GM18873 (cell line): ENCODE measurements at regions not wholly inside any gene's neighbourhood (a gene's known extent, or its start where the extent isn't known, plus 50 kb on each side); places are given as distances from the start of the nearest gene placed in this dataset.

Source experiments
- ATAC-seq: cut with Tn5 transposase; IDR thresholded peaks from one replicate; pipeline ENCODE4 v1.9.1; 2021; ENCODE audit warnings: mild to moderate bottlenecking, moderate library complexity, moderate number of reproducible peaks; ENCODE audit not compliant: unreplicated experiment, low FRiP score

DNA sequence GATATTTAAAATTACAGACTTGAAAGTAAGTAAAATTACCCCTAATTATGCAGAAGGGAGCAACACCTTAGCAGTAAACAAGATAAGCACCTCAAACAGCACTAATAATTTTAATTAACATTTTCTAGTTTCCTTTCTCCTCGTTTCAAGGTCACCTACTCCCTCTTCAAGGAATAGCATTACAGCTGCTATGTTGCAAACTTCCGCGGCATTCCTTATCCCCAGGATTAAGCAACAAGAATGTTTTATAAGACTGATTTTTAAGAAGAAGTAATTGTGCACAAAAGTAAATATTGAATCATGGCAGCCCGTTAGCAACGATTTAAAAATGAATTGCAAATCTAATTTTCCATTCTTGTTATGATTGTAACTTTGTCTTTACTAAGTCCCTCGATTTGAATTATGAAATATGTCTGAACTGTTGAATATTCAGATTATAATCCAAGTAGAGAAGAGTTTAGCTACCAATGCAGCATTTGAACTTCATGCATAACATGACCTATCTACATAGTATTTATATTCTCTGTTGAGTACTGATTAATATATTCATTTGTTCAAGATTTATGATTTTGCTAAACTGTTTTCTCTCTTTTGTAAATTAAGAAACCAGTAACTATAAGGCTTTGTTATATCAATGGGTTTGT lies 593.5 kb upstream of the MGMT start:
- no peak for ATAC-seq

DNA sequence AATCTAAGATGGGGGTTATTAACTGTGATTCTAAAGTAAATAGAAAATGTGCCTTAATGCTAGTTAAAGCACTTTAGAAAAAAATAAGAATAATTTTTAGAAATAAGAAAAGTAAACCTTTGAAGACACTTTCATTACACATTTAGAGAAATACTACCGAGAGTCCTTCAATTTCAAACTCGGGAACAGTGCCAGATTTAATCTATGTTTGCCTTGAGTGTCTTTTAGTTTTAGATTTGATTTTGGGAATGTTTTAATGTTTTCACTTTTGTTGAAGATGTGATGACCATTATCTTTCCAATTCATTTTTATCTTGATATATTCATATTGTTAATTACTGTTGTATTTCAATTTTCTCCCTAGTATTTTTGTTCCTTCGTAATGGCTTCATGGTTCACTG lies 592.7 kb upstream of the MGMT start:
- ATAC-seq, result no peak

DNA sequence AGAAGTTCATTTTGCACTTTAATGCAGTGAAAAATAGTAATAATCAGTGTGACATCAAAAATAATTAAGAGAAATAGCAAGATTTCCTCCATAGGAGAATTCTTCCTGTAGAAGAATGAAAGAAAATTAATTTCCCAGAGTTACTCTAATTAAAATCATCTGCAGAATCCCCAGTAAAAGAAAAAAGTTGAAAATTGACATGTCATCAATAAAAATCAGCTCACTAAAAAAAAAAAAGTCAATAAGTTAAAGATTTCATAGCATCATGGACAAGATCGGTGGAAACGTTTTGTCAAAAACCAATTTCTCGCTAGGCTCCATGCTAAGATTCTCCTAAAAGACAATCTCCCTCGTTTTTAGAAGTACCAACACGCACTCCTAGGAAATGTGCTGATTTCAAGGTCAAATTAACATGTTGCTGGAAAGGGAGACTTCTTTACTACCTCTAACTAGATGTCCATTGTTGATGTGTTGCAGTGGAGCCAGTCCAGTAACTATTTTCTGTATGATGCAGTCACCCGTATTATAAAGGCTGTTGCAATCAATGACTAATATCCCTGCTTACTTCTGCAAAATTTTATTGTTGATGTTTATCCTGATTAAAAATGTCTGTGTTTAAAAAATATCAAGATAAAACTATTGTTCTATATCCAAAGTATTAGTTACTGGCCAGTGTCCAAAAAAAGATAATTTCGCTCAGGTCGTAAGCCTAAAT lies 591.9 kb upstream of the MGMT start:
- no peak for ATAC-seq

DNA sequence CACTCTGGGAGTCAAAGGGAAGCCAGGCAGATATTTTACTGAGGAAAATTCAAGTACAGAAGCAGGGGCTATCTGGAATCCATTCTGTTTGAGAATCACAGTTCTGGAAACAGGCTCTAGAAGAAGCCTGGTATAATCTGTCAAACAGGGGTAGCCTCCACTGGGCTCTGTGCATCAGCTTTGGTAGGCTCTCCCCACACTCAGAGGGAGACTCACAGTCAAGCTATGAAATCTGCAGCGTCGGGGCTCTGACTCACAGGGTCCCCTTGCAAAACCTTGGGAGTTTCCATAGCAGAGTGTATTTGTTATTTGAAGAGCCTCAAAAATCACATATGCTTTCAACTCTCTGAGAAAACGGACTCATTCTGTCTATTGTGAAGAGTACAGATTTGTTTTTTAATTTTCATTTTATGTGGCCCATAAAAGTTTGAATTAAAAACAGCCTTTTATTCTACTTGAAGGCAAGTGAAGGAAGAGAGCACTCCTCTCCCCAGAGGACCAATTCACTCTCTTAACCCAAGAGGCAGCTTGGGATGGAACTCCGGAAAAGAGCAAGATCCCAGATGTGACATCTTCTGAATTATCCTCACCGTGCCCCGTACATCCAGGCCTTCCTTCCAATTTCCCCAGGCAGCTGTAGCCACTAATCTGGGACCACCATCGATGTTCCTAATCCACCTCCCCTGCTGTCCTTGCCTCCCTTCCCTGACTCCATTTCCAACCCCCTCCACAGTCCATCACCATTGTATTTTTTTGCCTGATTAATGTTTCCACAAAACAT lies 590.9 kb upstream of the MGMT start:
- no peak for ATAC-seq

DNA sequence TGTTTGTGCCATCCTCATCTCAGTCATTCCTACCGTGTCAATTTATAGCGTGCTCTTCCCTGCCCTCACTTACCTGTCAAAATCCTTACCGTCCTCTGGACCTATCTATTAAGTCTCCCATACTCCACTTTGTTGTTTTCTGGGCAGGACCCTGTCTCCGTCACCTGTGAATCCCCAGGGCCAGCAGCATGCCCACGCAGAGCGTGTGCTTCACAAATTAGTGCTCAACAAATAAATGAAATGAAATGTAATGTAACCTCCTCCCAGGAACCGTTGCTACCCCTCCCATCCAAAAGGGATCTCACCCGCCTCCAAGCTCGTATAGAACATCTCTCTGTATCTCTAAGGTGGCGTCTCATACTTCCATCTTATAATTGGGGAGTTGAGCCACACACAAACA lies 589.9 kb upstream of the MGMT start:
- ATAC-seq, result no peak

DNA sequence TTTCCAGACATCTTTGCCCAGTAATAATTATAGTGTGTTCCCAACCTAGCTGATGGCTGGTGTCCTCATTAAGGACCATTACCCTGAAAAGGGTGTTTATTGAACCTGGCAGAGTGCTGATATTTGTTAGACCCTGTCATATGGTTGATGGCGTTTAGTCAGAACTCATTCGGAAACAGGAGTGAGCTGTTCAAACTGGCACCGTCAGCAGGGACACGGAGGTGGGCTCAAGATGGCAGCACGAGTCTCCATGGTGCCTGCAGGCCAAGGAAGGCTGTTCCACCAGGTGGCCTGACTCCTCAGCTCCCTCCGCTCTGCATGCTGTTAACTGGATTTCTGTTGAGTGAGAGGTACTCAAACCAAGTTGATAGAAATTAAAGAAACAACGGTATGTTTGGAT lies 589.1 kb upstream of the MGMT start:
- no peak for ATAC-seq

DNA sequence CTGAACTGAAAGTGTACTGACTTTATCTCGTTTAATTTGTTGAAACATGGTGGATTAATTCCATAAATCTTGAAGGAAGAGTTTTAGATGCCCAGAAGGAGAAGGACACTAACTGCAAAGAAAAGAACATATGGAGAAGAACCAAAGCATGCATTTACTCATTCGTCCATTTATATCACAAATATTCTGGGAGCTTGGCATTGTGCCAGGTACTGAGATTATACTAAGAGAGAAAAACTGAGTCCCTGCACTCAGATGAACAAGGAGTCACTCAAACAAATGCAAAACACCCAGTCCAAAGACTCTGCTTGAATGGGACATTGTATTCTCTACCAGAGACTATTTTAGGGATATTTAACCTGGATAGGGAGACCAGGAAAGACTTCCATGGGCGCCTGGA lies 588.0 kb upstream of the MGMT start:
- ATAC-seq, result no peak

DNA sequence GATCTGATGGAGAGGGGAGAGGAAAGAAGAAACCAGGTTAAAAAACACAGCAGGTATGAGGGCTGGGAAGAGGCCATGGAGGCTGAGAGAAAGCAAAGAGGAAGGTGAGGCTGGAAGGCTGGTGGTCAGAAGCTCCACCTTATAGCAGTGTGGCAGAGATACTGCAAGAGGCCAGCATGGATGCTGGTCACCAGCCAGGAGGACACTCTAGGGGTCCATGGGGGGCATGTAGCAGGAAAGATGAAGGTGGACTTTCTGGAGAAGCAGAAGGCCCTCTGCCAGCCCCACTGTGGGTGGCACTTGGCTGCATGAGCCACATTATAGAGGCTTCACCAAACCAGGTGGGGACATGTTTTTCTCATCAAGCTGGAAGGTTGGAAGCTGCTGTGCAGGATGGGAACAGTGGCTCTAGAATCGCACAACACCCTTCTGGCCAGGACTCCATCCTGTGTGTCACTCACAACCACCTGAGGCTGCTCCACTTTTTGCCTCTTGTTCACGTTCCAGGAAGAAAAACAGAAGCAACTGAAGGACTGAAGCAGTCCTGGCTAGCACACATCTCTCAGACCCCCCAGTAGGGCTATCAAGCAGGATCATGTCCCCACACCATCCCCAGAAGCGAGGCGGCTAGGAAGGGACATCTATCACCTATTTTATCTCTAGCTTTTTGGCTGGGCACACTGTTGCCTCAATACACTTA lies 587.5 kb upstream of the MGMT start:
- ATAC-seq, result no peak

DNA sequence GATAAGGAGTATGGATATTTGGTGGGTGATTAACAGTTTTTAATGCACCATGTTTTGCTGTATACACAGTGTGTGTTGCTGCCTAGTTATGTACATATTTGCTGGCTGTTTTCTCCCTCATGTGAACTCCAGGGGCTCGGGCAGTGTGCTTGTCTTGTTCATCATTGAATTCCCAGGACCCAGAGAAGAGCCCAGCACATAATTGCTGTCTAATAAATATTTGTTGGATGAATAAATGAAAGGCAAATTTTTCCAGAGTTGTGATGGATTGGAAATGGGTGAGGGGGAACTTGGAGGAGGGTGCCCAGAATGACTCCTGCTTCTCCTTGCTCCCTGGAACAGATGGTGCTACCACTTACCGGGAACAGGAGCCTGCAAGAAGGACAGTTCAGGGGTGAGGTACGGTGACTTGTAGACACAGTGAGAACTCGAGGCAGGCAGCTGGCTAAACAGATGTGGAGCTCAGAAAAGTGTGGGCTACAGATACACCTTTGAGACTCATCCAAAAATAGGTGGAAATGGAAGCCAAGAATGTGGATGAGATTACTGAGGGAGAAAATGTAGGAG lies 586.8 kb upstream of the MGMT start:
- ATAC-seq, result no peak

DNA sequence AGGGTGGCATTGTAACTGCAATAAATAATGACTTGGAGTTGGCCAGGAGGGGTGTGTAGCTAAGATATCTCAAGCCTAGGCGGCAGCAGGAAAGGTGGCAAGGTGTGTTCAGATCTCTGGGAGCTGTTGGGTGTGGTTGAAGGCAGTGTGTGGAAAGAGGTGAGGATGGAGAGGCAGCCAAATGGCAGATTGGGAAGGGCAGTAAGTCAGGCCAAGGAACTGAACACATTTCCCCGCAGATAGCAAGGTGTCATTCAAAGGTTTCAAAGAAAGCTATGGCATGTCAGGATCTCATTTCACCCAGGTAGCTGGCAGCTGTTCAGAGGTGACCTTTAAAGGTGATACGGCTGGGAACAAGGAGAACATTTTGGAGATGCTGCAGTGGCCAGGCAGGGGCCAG lies 586.0 kb upstream of the MGMT start:
- no peak for ATAC-seq

DNA sequence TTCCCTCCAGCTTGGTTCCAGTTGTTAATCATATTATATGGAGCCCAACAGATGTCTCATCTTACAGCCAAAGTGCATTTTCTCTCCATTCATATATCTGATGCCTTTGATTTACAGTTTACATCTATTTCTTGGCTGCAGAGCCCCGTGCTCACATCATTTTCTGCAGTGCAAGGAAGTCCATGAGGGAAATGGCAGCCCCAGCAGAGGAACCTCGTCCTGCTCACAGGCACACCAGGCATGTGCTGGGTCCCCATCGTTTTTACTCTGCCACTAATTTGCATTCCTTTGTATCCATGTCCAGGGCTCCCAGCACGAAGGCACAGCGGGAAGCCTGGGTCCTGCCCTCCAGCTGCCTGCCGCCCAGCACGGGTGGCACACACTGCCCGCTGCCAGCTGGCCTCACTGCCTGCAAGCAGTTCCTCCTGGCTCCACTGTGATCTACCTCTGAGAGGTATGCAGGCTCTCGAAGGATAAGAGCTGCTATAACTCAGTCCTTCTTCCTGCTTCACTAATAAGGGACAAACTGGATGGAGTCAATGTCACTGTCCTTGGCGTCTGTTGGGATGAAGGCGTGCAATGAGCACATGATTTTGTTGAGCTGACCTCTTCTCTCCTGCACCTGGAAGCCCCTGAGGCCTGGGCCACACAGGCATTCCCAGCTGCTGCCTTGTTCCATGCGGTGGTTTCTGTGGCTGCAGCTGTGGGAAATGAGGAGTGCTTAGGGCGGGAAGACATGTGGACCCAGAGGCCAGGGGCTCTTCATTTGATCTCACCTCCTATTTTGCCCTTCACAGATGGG lies 583.6 kb upstream of the MGMT start:
- no peak for ATAC-seq

DNA sequence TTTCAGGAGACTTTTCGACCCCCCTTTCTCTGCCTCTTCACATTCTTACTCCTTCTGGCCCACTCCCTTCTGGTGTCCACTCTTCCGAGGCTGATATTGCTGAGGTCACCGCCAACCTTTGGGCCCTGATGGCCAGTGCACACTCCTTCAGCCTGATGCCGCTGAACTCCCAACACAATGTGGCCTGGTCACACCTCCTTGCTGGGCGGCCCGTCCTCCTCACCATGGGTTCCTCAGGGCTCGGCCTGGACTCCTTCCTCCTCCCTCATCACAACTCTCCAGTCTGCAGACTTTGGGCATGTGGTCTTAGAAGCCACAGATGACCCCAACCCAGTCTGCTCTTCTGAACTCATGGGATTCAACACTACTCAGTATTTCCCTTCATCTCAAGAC lies 583.0 kb upstream of the MGMT start:
- ATAC-seq, result no peak

DNA sequence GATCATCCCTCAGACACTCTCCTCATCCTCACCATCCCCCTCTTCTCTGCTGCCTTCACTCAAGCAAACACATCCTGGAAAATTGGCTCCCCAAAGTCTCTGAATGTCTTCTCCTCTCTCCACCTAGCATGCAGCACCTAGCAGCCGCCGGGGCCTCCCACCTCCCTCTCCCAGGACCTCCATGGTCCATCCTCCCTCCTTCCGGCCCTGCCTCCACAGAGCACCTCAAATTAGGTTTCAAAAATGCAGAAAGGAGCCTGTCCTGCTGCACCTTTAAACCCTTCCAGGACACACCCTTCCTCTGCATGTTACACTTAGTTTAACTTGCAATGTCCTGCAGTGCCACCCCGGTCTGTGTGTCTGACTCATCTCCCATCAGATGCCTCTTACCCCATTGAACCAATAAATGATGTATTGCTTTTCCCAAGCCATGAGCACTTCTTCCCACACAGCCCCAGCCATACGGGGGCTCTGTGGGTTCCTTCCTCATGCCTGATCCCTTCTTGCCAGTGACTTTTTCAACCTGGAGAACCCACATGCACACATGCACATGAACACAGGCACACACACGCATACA lies 582.5 kb upstream of the MGMT start:
- no peak for ATAC-seq

DNA sequence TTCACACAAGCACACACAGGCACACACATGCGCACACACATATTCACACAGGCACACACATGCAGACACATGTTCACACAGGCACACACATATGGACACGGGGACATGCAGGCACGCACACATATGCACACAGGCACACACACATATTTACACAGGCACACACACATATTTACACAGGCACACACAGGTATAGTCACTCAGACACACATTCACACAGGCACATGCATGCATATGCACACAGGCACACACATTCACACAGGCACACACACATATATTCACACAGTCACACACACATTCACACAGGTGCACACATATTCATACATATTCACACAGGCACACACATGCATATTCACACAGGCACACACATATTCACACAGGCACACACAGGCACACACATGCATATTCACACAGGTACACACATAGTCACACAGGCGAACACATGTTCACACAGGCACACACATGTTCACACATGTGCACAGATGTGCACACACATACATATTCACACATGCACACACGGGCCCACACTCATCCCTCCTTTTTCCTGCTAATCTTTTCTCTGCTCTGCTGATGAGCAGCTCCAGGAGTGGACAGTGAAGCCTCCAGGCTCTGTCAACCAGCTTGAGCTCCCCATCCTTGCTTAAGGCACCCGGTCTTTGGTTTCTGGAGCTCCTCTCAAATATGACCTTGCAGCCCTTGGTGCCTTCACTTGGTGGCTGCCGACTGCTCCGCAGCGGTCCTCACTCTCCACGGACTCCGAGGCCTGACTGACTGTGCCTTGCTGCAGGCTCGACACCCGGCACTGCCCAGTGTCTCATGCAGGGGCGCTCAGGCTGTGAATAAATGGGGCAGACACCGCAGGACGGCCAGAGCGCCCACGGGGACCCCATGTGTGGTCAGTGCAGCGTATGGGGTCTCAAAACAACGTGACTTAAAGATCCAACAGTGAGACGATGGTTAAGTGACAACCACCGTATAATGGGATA lies 581.2 kb upstream of the MGMT start:
- no peak for ATAC-seq

DNA sequence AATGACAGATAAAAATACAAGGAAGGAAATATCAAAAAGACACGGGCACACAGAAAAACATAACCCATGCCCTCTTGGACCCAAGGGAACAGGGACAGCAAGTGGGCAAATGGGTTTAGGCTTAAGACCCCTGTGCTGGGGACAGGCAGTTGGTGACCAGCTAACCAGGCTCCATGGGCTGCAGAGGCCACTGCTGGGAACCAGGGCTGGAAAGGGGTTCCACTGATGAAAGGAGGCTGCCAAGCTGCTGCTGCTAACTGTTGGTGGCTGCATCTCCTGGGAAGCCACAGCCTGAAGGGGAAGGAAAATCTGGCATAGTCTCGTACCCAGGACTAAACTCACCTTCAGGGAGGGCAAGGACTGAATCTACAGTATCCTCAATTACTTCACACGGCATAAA lies 579.2 kb upstream of the MGMT start:
- no peak for ATAC-seq

DNA sequence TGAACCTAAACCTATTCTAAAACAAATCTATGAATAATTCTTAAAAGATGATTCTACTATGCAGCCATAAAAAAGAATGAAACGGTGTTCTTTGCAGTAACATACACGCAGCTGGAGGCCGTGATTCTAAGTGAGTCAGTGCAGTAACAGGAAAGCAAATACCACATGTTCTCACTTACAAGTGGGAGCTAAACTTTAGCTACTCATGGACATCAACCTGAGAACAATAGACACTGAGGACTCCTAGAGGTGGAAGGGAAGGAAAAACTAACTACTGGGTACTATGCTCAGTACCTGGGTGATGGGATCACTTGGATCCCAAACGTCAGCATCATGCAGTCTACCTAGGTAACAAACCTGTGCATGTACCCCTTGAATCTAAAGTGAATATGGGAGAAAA lies 575.0 kb upstream of the MGMT start:
- no peak for ATAC-seq

DNA sequence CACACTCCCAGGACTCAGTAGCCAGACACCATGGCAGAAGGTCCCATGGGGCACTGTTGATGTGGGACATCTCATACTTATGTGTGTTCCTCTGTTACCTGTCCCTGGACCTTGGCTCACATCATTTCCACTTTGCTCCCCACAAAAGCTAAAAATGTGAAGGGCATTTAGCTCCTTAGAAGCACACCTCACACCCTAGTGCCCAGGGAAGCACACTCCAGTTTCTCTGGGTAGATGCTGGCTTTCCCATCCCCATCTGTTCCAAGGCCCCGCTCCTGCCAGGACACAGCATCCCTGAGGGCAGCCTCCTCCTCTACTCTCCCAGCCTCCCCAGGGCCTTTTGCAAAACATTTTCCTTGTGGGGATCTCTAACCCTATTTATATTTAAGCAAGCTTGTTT lies 572.4 kb upstream of the MGMT start:
- ATAC-seq, result no peak

DNA sequence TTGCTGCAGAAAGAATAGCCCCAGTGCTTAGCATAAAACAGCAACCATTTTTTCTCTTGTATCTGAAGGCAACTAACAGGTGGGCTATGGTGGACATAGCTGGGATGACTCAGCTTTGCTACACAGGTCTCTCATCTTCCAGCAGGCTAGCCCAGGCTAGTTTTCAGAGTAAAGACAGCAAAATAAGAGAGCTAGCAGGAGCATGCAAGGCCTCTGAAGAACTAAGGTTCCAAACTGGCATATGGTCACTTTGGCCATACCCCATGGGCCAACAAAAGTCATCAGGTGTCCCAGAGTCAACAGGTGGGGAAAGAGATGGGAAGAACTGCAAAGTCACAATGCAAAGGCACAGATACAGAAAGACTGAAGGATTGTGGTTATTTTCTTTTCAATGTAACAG lies 571.6 kb upstream of the MGMT start:
- no peak for ATAC-seq
